Panc1 (cell line): ENCODE measurements at regions not wholly inside any gene's neighbourhood (a gene's known extent, or its start where the extent isn't known, plus 50 kb on each side); places are given as distances from the start of the nearest gene placed in this dataset.

Experiments used
- ATAC-seq: fragments of 200-7000 bp; cut with Tn5 transposase; 2 replicates; pipeline ENCODE4 v1.9.1; 2020; ENCODE audit warnings: mild to moderate bottlenecking, moderate library complexity
- BruUV-seq: library from RNA; stranded (reverse); fragments of 400-500 nt; replicated peaks from 2 replicates; lab custom pipeline; 2021; lab: Mats Ljungman, UMichigan
- CTCF ChIA-PET: fragments of 300-600 bp; sonication (Branson Sonifier 250); formaldehyde crosslinking; loops from one replicate; lab custom pipeline; 2022; ENCODE audit warnings: antibody characterized with exemption; lab: Charles Lee
- POLR2A ChIA-PET: fragments of 300-600 bp; sonication (Branson Sonifier 250); formaldehyde crosslinking; loops from one replicate; lab custom pipeline; 2022; ENCODE audit warnings: antibody characterized with exemption; lab: Charles Lee
- DNase-seq: peaks from one replicate; pipeline ENCODE4 v3.0.0-alpha.2; 2010; ENCODE audit warnings: low read depth, low spot score
- H3K27ac ChIP-seq: 2 replicates; pipeline ENCODE4 v1.5.1; 2011; ENCODE audit warnings: mild to moderate bottlenecking, low read length, inconsistent platforms
- H3K27me3 ChIP-seq: fragments of 200-500 bp; sonication (Bioruptor generic); 2 replicates; pipeline ENCODE4 v1.6.0; 2014; ENCODE audit warnings: low read length, inconsistent platforms; ENCODE audit not compliant: control insufficient read depth, insufficient read depth
- H3K36me3 ChIP-seq: fragments of 200-500 bp; sonication (Bioruptor generic); 2 replicates; pipeline ENCODE4 v1.5.1; 2014; ENCODE audit warnings: inconsistent platforms, mild to moderate bottlenecking, low read length, moderate library complexity; ENCODE audit not compliant: control insufficient read depth, insufficient read depth
- H3K4me1 ChIP-seq: 2 replicates; pipeline ENCODE4 v1.5.1; 2011; ENCODE audit warnings: inconsistent platforms, mild to moderate bottlenecking, low read length, moderate library complexity; ENCODE audit not compliant: control insufficient read depth, insufficient read depth
- H3K4me3 ChIP-seq, 2 experiments: 2 replicates each; pipeline ENCODE4 v1.5.1; 2011 to 2012; ENCODE audit warnings: low read depth in 2 of 2, low read length in 2 of 2, mild to moderate bottlenecking in 2 of 2, inconsistent platforms in 1 of 2, moderate library complexity in 1 of 2
- H3K9me3 ChIP-seq: fragments of 200-500 bp; sonication (Bioruptor generic); 2 replicates; pipeline ENCODE4 v1.5.1; 2014; ENCODE audit warnings: low read depth, mild to moderate bottlenecking, inconsistent platforms, low read length, moderate library complexity; ENCODE audit not compliant: control insufficient read depth, insufficient read depth
- CTCF ChIP-seq: fragments of 450-650 bp; IDR thresholded peaks from 2 replicates; pipeline ENCODE4 v1.5.1; 2017; ENCODE audit warnings: mild to moderate bottlenecking
- POLR2AphosphoS5 ChIP-seq: IDR thresholded peaks from 2 replicates; pipeline ENCODE4 v1.6.1; 2012; ENCODE audit warnings: mild to moderate bottlenecking, low read depth, low read length, moderate library complexity
- SIN3A ChIP-seq: IDR thresholded peaks from 2 replicates; pipeline ENCODE4 v1.6.1; 2012; ENCODE audit warnings: low read depth, mild to moderate bottlenecking, low read length, moderate library complexity, borderline replicate concordance; ENCODE audit not compliant: insufficient read depth
- TCF7L2 ChIP-seq: IDR thresholded peaks from 2 replicates; pipeline ENCODE4 v1.6.1; 2011; ENCODE audit warnings: mild to moderate bottlenecking, low read depth, low read length, inconsistent platforms
- in situ Hi-C: cut with HindIII; loops from 2 replicates; pipeline ENCODE4 v1.10.0; 2016; ENCODE audit warnings: low sequenced_read_pairs, low pct_unique_long_range_greater_than_20kb
- intact Hi-C: fragments of 100-400 bp; cut with micrococcal nuclease; formaldehyde crosslinking; loops from one replicate; pipeline ENCODE4 v1.10.0; 2022; ENCODE audit not compliant: unreplicated experiment
- TF ChIP-seq, protein P1 (sequence below), 2 experiments: IDR thresholded peaks; 2 replicates each; pipeline ENCODE4 v1.6.1; 2011 to 2012; ENCODE audit warnings: low read depth in 2 of 2, control low read depth in 1 of 2, low read length in 1 of 2, mild to moderate bottlenecking in 1 of 2, moderate library complexity in 1 of 2; ENCODE audit not compliant: insufficient read depth in 1 of 2

DNA sequence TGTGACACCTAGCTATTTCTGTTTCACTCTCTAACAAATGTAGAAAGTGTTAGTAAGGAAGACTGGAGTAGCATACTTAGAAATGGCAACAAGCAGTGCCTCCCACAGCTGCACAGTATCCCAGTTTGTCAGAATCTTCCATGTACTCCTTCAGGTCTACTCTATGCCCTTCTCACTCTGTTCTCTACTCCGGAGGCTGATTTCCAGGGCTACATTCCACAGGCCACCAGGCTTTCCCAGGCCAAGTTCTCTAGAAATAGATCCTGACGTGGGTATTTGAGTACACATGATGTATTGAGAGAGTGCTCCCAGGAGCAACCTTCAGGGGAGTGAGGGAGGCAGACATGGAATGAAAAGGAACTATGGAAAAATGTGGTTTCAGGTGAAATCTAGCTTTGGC, 177.3 kb upstream of the GK2 start:
- in situ Hi-C loops (no loop called here), intact Hi-C loops (no loop called here)
- no peak overlapping the region for H3K27ac ChIP-seq
- H3K4me1 ChIP-seq = no peaks in the 10 kb centered on the region
- H3K4me3 ChIP-seq = no peak overlapping the region
- no TSS peak for BruUV-seq
- CTCF ChIA-PET = no interaction called here
- H3K36me3 ChIP-seq = no peaks in the 10 kb centered on the region
- ATAC-seq (no peak), DNase-seq (no peak)
- H3K9me3 ChIP-seq = no peaks in the 10 kb centered on the region
- no peaks in the 10 kb centered on the region for H3K27me3 ChIP-seq
- POLR2A ChIA-PET = no interaction called here
- TF ChIP-seq POLR2AphosphoS5 (no peak), CTCF (no peak), SIN3A (no peak), TCF7L2 (no peak)
- TF ChIP-seq, protein P1, sequence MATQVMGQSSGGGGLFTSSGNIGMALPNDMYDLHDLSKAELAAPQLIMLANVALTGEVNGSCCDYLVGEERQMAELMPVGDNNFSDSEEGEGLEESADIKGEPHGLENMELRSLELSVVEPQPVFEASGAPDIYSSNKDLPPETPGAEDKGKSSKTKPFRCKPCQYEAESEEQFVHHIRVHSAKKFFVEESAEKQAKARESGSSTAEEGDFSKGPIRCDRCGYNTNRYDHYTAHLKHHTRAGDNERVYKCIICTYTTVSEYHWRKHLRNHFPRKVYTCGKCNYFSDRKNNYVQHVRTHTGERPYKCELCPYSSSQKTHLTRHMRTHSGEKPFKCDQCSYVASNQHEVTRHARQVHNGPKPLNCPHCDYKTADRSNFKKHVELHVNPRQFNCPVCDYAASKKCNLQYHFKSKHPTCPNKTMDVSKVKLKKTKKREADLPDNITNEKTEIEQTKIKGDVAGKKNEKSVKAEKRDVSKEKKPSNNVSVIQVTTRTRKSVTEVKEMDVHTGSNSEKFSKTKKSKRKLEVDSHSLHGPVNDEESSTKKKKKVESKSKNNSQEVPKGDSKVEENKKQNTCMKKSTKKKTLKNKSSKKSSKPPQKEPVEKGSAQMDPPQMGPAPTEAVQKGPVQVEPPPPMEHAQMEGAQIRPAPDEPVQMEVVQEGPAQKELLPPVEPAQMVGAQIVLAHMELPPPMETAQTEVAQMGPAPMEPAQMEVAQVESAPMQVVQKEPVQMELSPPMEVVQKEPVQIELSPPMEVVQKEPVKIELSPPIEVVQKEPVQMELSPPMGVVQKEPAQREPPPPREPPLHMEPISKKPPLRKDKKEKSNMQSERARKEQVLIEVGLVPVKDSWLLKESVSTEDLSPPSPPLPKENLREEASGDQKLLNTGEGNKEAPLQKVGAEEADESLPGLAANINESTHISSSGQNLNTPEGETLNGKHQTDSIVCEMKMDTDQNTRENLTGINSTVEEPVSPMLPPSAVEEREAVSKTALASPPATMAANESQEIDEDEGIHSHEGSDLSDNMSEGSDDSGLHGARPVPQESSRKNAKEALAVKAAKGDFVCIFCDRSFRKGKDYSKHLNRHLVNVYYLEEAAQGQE (IDR thresholded peaks at IDR 0.05; ENCODE audit: insufficient read depth in 1 of 2, low read depth in 2 of 2, low read length in 1 of 2) = no peak

- no TSS peak for BruUV-seq
- no peak for TF ChIP-seq TCF7L2
- TF ChIP-seq, protein P1 (IDR thresholded peaks at IDR 0.05; ENCODE audit: insufficient read depth in 1 of 2, low read depth in 2 of 2, low read length in 1 of 2) = no peak
- TF ChIP-seq CTCF = no peak
- no peak for TF ChIP-seq POLR2AphosphoS5
- no peak for TF ChIP-seq SIN3A
- ChIA-PET POLR2A (no interaction called here), CTCF (no interaction called here)
- intact Hi-C loops = no loop called here
- Histone ChIP-seq H3K9me3 (no peaks in the 10 kb centered on the region), H3K4me1 (no peaks in the 10 kb centered on the region), H3K27me3 (no peaks in the 10 kb centered on the region), H3K27ac (no peak overlapping the region), H3K36me3 (no peaks in the 10 kb centered on the region), H3K4me3 (no peak overlapping the region)
- DNase-seq = no peak
- in situ Hi-C loops = no loop called here
- ATAC-seq = no peak
These were observed 176.9 kb upstream of the GK2 start for GRCh38 chr4:79584902-79585301.
